ENCODE measurements at regions not wholly inside any gene's neighbourhood (a gene's known extent, or its start where the extent isn't known, plus 50 kb on each side); places are given as distances from the start of the nearest gene placed in this dataset.

GRCh38 chr21:26717146-26717739 is 128.0 kb downstream of the ADAMTS1 start (continued):
- TF ChIP-seq CHD7 (IDR thresholded peaks at IDR 0.05; ENCODE audit: insufficient replicate concordance, low read length) (no peak), RAD21 (IDR thresholded peaks at IDR 0.05 in 1 of 2, conservative IDR thresholded peaks at IDR 0.05 in 1 of 2; ENCODE audit: low read depth in 2 of 2, low read length in 2 of 2) (peak in 1 of 2 experiments; percentile 50; a peak in 3 of 4 replicates), CTCF (IDR thresholded peaks at IDR 0.05; ENCODE audit: control extremely low read depth in 1 of 3, insufficient read depth in 1 of 3, low read depth in 1 of 3, low read length in 3 of 3) (peak in 2 of 3 experiments; percentile 16 to 22; a peak in 2 of 4 replicates)

Data from H1 (cell line).